DMS 273 (cell line): ENCODE measurements at regions not wholly inside any gene's neighbourhood (a gene's known extent, or its start where the extent isn't known, plus 50 kb on each side); places are given as distances from the start of the nearest gene placed in this dataset.
"Not testable (repeated sequence)": the region's sequence is repeated elsewhere in the genome, so short reads cannot be mapped to it uniquely, and the experiment has no call there.

Experiments used
- DNase-seq: peaks from one replicate; lab custom pipeline; 2025; ENCODE audit not compliant: unreplicated experiment; lab: John Stamatoyannopoulos, UW

DNA sequence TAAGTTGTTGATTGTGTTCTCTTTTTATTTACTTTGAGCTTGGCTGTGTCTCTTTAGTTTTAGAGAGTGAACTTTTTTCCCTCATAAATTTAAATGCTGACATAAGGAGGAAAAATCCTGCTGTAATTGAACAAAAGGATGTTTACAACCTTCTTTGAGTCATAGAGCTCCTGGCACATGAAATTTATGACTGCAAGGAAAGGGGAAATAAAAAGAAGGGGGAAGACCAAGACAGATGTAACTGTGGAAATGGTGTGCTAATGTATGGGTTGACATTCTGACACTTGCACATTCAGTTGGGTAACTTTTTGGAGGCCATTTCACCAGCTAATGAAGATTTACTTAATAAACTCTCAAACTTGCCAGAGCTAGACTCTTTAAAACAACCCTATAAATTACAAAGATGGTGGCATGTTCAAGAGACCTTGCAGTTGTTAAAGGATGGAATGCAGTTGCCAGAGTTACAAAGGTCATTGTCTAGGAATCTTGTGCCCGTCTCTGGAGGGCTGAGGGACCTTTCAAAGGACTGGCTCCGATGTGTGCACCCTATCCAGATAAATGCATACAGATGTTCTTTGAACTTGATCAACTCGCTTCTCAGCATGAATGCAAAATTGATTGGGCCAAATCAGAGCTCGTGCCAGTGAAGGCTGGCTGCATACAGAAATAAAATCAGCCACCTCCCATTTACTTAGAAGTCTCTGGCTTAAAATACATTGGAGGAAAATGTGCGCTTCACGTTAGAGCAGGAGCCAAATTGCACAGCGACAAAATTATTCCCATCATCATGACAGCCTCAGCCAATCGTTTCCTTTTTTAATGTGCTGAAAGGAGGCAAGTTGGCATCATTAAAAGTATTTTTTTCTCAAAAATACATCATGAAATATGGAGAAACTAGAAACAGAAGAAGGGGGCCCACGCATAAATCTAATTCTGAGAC, 289.0 kb upstream of the XYLT1 start:
- DNase-seq = no peak

- DNase-seq = no peak
These were observed 287.0 kb upstream of the XYLT1 start for GRCh38 chr16:17757808-17758207.

- no peak for DNase-seq
These were observed 284.4 kb upstream of the XYLT1 start for GRCh38 chr16:17755158-17755557.

GRCh38 chr16:17753434-17753833, 282.7 kb upstream of the XYLT1 start:
- no peak for DNase-seq

GRCh38 chr16:17749706-17750105, 278.9 kb upstream of the XYLT1 start:
- DNase-seq = no peak

GRCh38 chr16:17748044-17748719, 277.4 kb upstream of the XYLT1 start:
- no peak for DNase-seq

GRCh38 chr16:17747081-17747756, 276.5 kb upstream of the XYLT1 start:
- DNase-seq = no peak

DNA sequence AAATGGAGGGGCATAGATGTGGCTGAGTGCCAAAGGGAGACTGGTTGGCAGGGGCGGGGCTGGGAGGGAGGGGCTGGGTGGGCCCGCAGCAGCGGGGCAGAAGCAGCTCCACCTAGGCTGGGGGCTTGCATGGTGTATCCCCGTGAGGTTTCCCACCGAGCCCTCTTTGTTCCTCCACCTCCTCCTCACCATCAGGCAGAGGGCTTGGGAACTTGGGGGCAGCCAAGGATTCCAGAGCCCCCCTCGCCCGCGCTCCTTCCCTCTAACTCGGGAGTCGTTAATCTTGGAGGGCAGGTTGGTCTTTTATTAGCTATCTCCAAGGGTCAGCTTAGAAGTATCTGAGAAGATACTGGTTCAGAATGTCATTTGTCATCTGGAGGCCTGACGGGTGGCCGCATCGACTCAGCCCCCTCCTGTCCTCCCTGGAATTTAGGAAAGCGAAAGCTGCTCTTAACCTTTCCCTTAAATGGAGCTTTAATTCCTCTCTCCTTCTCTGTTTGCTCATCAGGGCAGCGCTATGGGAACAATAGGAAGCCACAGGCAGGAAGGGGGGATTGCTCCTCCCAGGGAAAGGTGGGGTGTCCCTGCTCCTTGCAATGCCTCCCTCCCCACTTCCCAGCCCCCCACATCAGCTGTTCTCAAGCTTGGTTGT, 274.3 kb upstream of the XYLT1 start:
- DNase-seq = no peak

DNA sequence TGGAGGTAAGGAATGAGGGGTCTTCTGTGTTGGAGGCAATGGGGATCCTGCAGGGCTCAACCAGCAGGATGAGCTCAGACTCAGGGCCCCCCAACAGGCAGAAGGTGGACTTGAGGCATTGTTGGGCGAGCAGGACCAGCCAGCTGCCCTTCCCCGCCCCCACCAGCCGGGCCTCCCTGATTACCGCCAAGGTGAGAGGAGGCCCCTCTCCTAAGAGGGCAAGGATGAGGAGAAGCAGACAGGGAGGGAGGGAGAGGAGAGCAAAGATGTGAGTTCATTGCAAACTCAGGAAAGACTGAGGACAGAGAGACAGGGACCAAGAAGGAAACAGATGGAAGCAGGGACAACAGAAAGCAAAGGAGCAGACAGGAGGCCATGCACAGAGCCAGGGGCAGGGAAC, 272.8 kb upstream of the XYLT1 start:
- DNase-seq = no peak

GRCh38 chr16:17743158-17743557, 272.4 kb upstream of the XYLT1 start:
- no peak for DNase-seq

- DNase-seq = not testable (repeated sequence)
These were observed 264.3 kb upstream of the XYLT1 start for GRCh38 chr16:17735099-17735498.

DNA sequence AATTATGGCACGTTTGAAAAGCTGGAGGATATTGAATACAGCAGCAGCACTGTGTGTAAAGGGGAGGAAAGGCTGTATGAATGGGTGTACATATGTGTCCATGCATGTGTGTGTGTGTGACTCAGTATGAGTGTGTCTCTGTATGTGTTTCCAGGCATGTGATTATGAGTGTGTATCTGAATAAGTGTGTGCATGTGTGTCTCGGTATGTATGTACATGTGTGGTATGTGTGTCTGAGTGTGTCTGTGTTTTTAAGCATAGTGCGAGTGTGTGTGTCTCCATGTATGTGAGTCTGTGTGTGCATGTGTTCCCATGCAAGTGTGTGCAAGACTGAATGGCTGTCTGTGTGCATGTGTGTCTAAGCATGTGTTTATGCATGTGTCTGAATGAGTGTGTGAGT, 259.1 kb upstream of the XYLT1 start:
- DNase-seq = no peak

DNA sequence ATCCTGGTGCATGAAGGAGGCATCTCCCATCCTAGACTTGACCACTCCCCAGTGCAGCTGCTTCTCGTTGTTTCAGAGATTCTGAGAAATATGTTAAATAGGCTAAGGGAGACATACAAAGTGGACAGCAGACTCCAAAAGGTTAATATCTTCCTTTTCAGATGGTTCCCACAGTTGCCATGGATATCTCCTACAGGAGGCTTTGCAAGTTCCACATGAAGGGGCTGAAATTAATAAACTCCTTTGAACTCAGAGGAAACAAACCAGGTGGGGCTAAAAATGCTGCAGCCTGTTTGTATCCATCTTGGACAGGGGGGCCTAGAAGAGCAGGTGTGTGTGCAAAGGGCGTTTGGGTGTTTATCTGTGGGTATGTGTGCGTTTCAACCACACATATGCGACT, 257.4 kb upstream of the XYLT1 start:
- no peak for DNase-seq

DNA sequence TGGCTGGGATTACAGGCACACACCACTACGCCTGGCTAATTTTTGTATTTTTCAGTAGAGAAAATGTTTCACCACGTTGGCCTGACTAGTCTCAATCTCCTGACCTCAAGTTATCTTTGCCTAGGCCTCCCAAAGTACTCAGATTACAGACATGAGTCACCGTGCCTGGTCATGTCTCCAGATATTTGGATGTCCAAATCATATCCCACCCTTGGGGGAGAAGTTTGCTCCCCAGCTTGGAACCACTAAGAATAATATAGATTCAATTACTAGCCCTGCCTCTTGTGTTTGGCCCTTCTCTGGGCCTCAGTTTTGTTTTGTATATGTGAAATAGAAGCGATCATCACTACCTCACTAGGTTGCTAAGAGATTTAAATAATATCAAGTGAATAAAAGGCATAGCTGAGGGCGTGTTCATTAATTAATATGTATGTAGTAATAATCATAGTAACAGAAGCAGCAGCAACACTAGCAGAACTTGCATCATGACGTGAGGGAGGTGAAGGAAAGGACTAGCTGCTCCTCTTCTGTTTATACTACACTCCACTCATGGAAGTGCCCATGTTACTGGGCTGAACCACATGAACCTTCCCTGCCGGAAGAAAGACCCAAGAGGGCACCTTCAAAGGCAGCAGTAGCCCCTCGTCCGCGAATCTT, 253.6 kb upstream of the XYLT1 start:
- no peak for DNase-seq

DNA sequence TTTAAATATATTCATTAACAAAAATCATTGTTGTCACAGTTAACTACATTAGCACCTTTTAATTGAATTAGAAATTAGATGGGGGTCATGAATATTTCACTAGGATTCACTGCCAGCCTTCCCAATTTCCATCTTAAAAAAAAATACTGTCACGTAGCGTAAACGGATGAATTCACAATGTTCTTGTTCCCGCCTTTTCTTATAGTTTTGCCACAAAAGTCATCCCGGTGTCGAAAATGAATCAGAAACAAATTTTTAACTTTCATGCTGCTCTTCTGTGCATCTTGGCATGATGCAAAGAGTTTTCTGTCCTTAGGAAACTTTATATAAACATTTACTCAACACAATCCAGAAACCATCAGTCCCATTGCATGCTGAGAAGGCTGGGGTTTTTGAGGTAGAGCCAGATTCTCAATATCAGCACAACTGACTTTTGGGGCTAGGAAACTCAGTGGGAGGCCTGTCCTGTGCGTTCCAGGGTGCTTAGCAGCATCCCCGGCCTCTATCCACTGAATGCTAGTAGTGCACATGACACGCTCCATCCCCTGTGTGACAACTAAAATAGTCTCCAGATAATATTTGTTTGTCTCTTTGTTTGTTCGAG, 252.9 kb upstream of the XYLT1 start:
- no peak for DNase-seq

DNA sequence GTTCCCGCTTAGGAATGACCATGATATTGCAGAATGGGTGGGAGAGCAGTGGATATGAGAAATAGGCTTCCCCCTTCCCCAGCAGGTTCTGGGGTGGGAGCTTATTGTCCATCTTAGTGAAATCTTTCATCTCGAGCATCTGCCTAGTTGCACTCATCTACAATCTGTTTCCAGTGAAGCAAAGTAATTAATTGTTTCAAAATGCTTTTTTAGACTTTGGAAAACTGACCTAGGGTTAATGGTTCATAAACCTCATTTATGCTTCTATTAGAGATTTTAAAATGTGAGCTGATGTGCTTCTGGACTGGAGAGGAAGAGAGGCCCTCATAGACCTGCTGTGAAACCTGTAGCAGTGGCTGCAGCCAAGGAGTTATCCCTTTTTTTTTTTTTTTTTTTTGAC, 247.7 kb upstream of the XYLT1 start:
- DNase-seq = no peak

DNA sequence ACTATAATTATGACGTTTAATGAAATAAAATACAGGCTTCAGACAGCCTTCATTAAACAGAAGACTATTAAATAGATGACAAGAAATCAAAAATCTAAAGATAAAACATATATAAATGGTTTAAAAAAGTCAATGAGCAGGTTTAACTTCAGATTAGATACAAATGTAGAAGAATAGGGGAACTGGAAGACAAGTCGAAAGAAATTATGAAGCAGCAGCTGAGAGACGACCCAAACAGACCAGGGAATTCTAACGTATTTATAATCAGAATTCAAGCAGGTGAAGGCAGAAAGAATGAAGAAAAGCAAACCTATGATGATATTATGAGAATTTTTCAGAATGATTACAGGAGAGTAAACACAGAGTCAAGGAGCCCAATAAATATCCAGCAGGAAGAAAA, 235.1 kb upstream of the XYLT1 start:
- no peak for DNase-seq

DNA sequence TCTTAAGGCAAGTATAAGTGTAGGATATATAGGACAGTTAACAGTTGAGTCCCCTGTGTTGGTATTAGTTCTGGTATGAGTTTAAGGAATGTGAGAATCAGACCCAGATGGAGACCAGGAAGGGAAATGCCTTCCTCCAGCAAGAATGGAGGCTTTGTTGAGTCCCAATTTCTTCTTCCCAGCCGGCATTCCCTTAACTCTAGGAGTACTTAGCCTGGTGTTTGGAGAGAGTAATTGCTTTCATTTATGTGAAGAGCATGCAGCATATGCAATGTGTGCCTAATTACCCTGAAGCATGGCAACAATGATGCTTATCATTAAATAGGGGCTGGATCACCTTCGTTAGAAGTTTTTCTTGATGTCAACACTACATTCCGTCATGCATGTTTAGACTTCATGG, 225.9 kb upstream of the XYLT1 start:
- DNase-seq = no peak

- no peak for DNase-seq
These were observed 221.7 kb upstream of the XYLT1 start for GRCh38 chr16:17692484-17692883.

GRCh38 chr16:17691899-17692176, 221.1 kb upstream of the XYLT1 start:
- no peak for DNase-seq
